Endodermal cell (in vitro differentiated cells): ENCODE measurements at regions not wholly inside any gene's neighbourhood (a gene's known extent, or its start where the extent isn't known, plus 50 kb on each side); places are given as distances from the start of the nearest gene placed in this dataset.

ENCODE experiments used
- DNase-seq: peaks from one replicate; pipeline ENCODE4 v3.0.0-alpha.2; 2017
- H3K27ac ChIP-seq: 2 replicates; pipeline ENCODE4 v1.5.1; 2013; ENCODE audit warnings: mild to moderate bottlenecking, low read depth, low read length, moderate library complexity
- H3K27me3 ChIP-seq: 2 replicates; pipeline ENCODE4 v1.6.1; 2013; ENCODE audit warnings: mild to moderate bottlenecking, low read length, moderate library complexity; ENCODE audit not compliant: insufficient read depth, control insufficient read depth, poor library complexity, severe bottlenecking
- H3K36me3 ChIP-seq: 2 replicates; pipeline ENCODE4 v1.7.0; 2013; ENCODE audit warnings: mild to moderate bottlenecking, low read length, moderate library complexity; ENCODE audit not compliant: control insufficient read depth, insufficient read depth
- H3K4me1 ChIP-seq: one replicate; pipeline ENCODE4 v1.7.0; 2013; ENCODE audit warnings: low read length; ENCODE audit not compliant: control insufficient read depth, insufficient read depth
- H3K4me3 ChIP-seq: 2 replicates; pipeline ENCODE4 v1.5.1; 2013; ENCODE audit warnings: mild to moderate bottlenecking, low read length, moderate library complexity
- H3K9ac ChIP-seq: 2 replicates; pipeline ENCODE4 v1.6.1; 2013; ENCODE audit warnings: mild to moderate bottlenecking, low read length, moderate library complexity; ENCODE audit not compliant: poor library complexity, severe bottlenecking; ENCODE audit errors: extremely low read depth
- H3K9me3 ChIP-seq: 2 replicates; pipeline ENCODE4 v1.6.1; 2013; ENCODE audit warnings: mild to moderate bottlenecking, low read length, moderate library complexity; ENCODE audit not compliant: control insufficient read depth
- H3K27ac Mint-ChIP-seq: 2 replicates; pipeline ENCODE4 v1.8.0; 2020; ENCODE audit warnings: mixed read lengths
- H3K27me3 Mint-ChIP-seq: 2 replicates; pipeline ENCODE4 v1.8.0; 2021; ENCODE audit warnings: mild to moderate bottlenecking, mixed read lengths; ENCODE audit not compliant: insufficient read depth
- H3K36me3 Mint-ChIP-seq: 2 replicates; pipeline ENCODE4 v1.8.0; 2020; ENCODE audit warnings: low read depth, mixed read lengths
- H3K4me1 Mint-ChIP-seq: 2 replicates; pipeline ENCODE4 v1.8.0; 2020; ENCODE audit warnings: mixed read lengths
- H3K4me3 Mint-ChIP-seq: 2 replicates; pipeline ENCODE4 v1.8.0; 2020; ENCODE audit warnings: mild to moderate bottlenecking, moderate library complexity, mixed read lengths
- H3K9me3 Mint-ChIP-seq: 2 replicates; pipeline ENCODE4 v1.8.0; 2020; ENCODE audit warnings: mild to moderate bottlenecking, mixed read lengths
- WGBS, 2 experiments: methylation state at CpG; one replicate each; pipeline versions ENCODE4 v1.1.5 to v1.1.7; 2013; ENCODE audit warnings: missing lambda C conversion rate in 2 of 2, mixed read lengths in 1 of 2; ENCODE audit not compliant: insufficient coverage in 1 of 2, insufficient read length in 1 of 2; 5-methylcytosine and 5-hydroxymethylcytosine counted together
- TF ChIP-seq, protein P1 (sequence below): fragments of 200-600 bp; sonication (generic); conservative IDR thresholded peaks from 2 replicates; pipeline ENCODE4 v1.5.0; 2021; ENCODE audit warnings: antibody characterized with exemption, mild to moderate bottlenecking

DNA sequence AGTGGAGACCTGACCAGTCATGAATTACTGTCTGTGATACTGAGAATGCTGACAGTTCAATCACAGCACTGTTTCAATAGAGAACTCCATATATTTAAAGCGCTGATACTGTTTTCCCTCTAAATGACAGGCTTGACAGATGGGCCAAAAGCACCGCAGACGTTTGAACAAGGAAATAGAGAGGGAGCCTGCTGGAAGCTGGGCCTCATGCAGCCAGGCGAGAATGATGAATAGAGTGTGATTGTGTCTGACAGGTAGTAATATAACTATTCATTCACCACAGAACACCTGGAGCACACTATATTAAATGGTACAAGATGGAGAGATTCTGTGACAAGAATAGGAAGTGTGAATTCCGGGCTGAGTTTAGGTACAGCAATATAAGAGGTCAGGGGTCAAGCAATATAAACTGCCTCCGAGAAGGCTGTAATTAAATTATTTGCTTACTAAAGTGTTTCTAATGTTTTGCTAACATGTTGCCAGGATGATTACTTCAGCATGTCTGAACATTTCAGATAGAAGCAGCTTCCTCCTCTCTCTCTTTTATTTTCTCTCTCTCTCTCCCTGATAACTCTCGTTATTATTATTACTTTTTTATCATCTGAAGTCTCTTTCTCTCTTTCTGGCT lies 297.7 kb downstream of the CSNK1G3 start:
- H3K4me1 ChIP-seq = peaks cover 24% of the 10 kb centered on the region
- Mint-ChIP-seq H3K9me3 (no peaks in the 10 kb centered on the region), H3K27me3 (no peaks in the 10 kb centered on the region), H3K27ac (no peak overlapping the region), H3K4me3 (no peak overlapping the region), H3K4me1 (peaks cover 75% of the 10 kb centered on the region), H3K36me3 (no peaks in the 10 kb centered on the region)
- H3K9ac ChIP-seq = no peak overlapping the region
- no peak for DNase-seq
- H3K27me3 ChIP-seq = no peaks in the 10 kb centered on the region
- H3K36me3 ChIP-seq = no peaks in the 10 kb centered on the region
- peak overlapping the region; percentile 74 for H3K27ac ChIP-seq
- no peak overlapping the region for H3K4me3 ChIP-seq
- TF ChIP-seq, protein P1, sequence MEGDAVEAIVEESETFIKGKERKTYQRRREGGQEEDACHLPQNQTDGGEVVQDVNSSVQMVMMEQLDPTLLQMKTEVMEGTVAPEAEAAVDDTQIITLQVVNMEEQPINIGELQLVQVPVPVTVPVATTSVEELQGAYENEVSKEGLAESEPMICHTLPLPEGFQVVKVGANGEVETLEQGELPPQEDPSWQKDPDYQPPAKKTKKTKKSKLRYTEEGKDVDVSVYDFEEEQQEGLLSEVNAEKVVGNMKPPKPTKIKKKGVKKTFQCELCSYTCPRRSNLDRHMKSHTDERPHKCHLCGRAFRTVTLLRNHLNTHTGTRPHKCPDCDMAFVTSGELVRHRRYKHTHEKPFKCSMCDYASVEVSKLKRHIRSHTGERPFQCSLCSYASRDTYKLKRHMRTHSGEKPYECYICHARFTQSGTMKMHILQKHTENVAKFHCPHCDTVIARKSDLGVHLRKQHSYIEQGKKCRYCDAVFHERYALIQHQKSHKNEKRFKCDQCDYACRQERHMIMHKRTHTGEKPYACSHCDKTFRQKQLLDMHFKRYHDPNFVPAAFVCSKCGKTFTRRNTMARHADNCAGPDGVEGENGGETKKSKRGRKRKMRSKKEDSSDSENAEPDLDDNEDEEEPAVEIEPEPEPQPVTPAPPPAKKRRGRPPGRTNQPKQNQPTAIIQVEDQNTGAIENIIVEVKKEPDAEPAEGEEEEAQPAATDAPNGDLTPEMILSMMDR = no peak
- H3K9me3 ChIP-seq = no peaks in the 10 kb centered on the region
- WGBS, 2 experiments = 67 to 77% methylated on average over 2 to 6 of the region's 7 CpGs

DNA sequence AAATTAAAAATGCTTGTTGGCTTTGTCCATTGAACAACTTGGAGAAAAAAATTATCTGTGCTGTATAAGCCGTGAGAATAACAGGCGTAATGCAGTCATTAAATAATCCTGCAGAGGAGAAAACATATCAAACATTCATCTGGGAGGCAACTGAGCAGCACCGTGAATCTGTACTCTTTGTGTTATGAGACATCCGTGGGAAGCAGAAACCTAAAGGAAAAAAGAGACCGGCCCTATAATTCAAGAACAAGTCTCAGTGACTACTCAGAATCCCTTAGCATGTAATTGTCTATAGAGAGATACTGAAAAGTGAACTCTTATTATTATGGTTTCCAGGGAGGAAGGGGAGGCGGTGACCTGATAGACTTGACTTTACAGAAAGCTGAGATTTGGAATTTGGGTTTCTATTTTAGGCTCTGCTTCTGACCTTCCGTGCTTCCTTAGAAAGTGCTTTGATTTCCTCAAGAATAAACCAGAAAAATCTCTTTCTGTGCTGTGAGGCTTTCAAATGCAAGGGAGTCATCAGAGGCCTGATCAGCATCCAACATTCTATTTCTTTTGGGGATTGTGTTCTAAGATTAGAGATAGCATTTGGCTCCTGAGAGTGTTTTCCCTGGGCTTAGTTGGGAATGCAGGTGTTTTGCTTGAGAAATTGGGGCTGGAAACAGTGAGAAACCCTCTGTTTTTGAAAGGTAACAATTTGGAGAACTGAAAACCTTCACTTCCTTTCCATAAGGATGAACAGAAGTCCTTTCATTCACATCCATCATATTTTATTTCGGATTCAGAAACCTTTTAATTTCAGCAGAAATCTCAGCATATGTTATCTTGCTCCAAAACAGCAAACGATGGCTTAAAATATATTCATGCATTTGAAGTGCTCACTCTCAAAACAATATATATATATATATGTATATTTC lies 296.7 kb downstream of the CSNK1G3 start:
- WGBS, 2 experiments = 80 to 83% methylated on average over 6 to 8 of the region's 9 CpGs
- Mint-ChIP-seq H3K9me3 (no peaks in the 10 kb centered on the region), H3K36me3 (no peaks in the 10 kb centered on the region), H3K4me3 (no peak overlapping the region), H3K4me1 (peaks cover 66% of the 10 kb centered on the region), H3K27me3 (no peaks in the 10 kb centered on the region), H3K27ac (peak overlapping the region; percentile 40)
- DNase-seq = no peak
- Histone ChIP-seq H3K9me3 (no peaks in the 10 kb centered on the region), H3K27ac (peak overlapping the region; percentile 74), H3K27me3 (no peaks in the 10 kb centered on the region), H3K4me3 (no peak overlapping the region), H3K36me3 (no peaks in the 10 kb centered on the region), H3K9ac (no peak overlapping the region), H3K4me1 (peaks cover 16% of the 10 kb centered on the region)
- TF ChIP-seq, protein P1 = no peak

DNA sequence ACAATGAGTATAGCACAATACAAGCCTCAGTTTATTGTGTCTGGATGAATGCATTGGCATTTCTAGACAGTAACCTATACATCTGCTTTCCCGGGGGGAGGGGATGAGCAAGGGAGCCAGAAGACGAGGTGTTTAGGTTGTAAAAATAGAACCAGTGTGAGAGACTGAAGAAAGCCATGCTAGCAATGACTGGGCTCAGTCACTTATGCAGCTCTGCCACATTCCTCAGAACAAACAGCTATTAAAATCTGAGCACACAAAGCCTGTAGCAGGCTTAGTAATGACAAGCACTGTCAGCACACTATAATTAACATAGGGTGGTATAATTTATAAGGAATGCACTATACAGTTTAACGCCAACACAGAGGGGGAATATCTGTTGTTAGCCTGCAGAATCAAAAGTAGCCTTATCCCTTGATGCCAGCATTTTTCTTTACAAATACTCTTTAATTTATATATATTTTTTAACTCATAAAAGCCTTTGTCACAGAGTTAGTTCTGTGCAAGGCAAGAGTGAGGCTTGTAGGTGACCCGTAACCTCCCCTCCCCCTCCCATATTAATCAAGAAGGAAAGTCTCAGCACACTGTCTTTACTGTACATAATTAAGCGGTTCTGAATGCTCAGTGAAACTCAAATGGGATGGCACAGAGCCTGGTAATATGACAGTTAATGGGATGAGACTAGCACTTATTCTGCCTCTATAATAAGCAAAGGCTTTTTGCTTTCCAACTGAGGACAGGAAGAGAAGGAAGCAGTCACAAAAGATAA lies 295.4 kb downstream of the CSNK1G3 start:
- peaks cover 69% of the 10 kb centered on the region for H3K4me1 Mint-ChIP-seq
- Histone ChIP-seq H3K4me1 (peaks cover 23% of the 10 kb centered on the region), H3K27ac (peak overlapping the region; percentile 81)

More for the DNA sequence above, 295.4 kb downstream of the CSNK1G3 start:
- no peaks in the 10 kb centered on the region for H3K36me3 Mint-ChIP-seq
- H3K9me3 Mint-ChIP-seq = no peaks in the 10 kb centered on the region
- no peaks in the 10 kb centered on the region for H3K9me3 ChIP-seq
- H3K9ac ChIP-seq = no peak overlapping the region
- H3K36me3 ChIP-seq = no peaks in the 10 kb centered on the region
- H3K27me3 ChIP-seq = no peaks in the 10 kb centered on the region
- H3K27me3 Mint-ChIP-seq = no peaks in the 10 kb centered on the region
- H3K4me3 Mint-ChIP-seq = no peak overlapping the region
- TF ChIP-seq, protein P1 = no peak
- 60 to 81% methylated on average over 2 to 4 of the region's 5 CpGs for WGBS, 2 experiments
- H3K4me3 ChIP-seq = no peak overlapping the region
- no peak overlapping the region for H3K27ac Mint-ChIP-seq
- DNase-seq = no peak
